ENCODE measurements at regions not wholly inside any gene's neighbourhood (a gene's known extent, or its start where the extent isn't known, plus 50 kb on each side); places are given as distances from the start of the nearest gene placed in this dataset.
"Not testable (repeated sequence)": the region's sequence is repeated elsewhere in the genome, so short reads cannot be mapped to it uniquely, and the experiment has no call there.

GRCh38 chr11:92168936-92169335 lies 55.7 kb upstream of the FAT3 start:
- FAIRE-seq, result no peak

DNA sequence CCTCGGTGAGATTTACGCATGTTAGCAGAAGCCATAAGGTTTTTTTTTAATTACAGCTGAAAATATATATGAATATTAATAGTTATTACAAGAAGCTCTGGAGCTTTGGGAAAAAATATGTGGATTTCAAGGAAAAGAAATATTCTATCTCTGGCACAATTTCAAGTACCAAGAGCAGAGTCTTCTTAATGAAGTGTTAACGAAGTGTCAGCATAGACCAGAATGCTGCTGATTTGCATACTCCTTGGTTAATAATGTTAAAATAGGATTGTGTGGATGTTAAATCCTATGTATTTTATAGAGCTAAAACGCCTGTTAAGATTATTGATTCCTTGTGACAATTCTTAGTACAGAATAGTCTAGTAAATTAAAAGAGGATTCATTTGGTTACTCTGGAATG lies 57.0 kb upstream of the FAT3 start:
- FAIRE-seq, result no peak

DNA sequence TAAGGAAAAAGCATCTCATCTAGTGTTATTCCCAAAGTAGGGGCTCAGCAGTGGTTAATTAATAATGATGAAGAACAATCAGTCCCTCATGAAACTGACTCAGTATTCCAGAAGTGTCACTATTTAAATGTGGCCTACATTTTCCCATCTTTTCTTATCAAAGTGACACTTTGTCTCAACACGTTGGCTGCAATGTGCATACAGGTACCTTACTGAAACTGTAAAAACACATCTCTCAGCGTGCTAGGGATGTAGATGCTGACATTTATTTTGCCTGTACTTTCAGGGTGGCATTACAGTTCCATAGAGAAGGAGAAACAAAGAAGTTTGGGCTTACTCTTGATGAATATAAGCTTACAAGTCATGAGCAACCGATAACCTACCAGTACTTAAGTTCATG lies 58.3 kb upstream of the FAT3 start:
- no peak for FAIRE-seq

- FAIRE-seq, result no peak
Observed at GRCh38 chr11:92163879-92164278, 60.7 kb upstream of the FAT3 start.

DNA sequence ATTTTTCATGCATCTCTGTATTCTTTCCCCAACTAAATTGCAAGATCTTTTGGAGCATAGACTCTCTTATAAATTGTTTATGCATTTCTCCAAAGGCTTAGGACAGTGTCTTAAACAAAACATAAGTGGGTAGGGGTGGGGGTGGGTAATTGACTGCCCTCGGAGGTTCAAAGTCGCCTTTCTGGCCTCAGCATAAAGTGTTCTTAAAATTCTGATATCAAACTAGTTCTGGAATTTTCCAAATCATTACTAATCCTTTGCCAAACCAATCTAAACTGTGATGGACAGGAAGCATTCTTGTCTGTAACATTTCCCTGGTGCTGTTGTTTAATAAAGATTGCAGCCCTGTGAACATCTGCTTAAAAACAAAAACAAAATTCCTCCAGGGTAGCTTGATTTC lies 61.8 kb upstream of the FAT3 start:
- no peak for FAIRE-seq

DNA sequence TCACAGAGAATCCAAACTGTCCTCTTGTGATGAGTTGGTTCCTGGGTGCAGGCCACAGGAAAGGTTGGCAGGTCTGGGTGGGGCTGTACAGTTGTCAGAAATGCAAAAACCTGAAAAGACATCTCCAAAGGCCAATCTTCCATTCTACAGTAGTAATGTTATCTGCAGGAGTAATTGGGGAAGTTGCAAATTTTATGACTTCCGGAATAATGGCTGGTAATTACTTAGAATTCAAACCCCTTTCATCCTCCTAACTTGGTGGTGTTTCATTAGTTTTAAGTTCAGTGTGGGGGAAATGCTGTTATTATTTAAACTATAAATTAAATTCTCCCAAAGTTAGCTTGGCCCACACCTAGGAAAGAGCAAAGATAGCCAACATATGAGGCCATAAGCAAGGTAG lies 64.7 kb upstream of the FAT3 start:
- FAIRE-seq, result no peak

GRCh38 chr11:92157390-92157789 lies 67.2 kb upstream of the FAT3 start:
- FAIRE-seq, result not testable (repeated sequence)

GRCh38 chr11:92154611-92155010 lies 70.0 kb upstream of the FAT3 start:
- FAIRE-seq, result no peak

- FAIRE-seq, result no peak
Observed at GRCh38 chr11:92154110-92154509, 70.5 kb upstream of the FAT3 start.

GRCh38 chr11:92153542-92153941 lies 71.1 kb upstream of the FAT3 start:
- no peak for FAIRE-seq

DNA sequence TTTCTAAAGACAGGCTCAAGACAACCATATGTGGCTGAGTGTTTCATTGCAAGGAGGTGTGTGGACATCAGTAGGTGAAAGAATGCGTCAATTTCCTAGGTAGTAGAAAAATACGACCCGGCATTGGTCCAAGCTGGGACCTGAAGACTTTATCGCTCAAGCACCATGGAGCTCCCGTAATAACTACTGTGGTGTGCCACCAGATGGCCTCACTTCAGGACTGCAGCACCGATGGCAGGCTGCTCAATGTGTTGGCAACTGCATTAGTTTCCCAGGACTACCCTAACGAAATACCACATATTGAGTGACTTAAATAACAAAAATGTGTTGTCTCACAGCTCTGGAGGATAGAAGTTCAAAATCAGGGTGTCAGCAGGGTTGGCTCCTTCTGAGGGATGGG lies 72.4 kb upstream of the FAT3 start:
- FAIRE-seq, result no peak

DNA sequence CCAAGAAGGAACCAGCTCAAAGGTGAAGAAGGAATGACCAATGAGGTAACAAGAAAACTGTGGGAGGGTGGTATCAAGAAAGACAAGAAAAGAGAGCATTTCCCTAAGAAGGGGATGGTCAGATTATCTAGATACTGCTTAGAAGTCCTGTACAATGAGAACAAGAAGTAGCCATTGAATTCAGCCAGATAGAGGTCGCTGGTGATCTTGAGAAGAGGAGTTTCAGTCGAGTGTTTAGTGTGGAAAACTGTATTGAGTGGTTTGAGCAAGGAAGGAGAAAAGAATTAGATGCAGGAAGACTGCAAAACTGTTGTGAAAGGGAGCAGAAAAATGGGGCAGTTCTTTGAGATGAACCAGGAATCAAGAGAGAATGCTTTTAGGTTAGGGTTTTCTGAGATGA lies 74.6 kb upstream of the FAT3 start:
- FAIRE-seq, result no peak

DNA sequence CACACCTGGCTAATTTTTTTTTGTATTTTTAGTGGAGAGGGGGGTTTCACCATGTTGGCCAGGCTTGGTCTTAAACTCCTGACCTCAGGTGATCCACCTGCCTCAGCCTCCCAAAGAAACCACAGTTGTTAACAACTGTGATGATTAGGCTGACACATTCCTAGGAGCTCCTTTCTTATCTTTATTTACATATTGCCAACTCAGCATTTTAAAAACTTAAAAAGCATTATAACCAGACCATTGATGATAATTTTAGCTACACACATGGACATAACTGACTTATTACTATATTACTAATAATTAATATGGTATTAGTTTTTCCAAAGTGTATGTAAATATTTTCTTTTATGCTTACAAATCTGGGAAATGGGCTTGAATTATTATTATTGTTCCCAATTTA lies 82.9 kb upstream of the FAT3 start:
- FAIRE-seq, result no peak

GRCh38 chr11:92141159-92141558 lies 83.5 kb upstream of the FAT3 start:
- no peak for FAIRE-seq

GRCh38 chr11:92140021-92140420 lies 84.6 kb upstream of the FAT3 start:
- FAIRE-seq, result no peak

DNA sequence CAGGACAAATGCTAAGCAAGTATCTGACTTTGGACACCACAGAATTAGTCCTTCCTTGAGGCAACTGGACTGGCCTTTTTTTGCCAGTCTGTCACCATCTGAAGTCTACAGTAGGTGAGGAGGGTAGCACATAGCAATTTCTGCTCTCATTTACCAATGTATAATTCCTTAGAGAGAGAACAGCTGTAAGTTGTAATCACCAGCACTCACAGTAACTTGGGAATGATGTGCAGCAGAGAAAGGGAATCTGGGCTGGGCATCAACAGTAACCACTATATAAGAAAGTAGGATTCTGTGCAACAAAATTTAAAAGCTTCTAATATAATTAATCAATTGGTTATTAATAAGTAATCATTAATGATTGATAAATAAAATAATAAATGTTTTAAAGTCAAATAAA lies 86.3 kb upstream of the FAT3 start:
- FAIRE-seq, result no peak

- FAIRE-seq, result no peak
Observed at GRCh38 chr11:92137747-92138146, 86.9 kb upstream of the FAT3 start.

- FAIRE-seq, result no peak
Observed at GRCh38 chr11:92136797-92137196, 87.8 kb upstream of the FAT3 start.

GRCh38 chr11:92131289-92131865 lies 93.2 kb upstream of the FAT3 start:
- no peak for FAIRE-seq

DNA sequence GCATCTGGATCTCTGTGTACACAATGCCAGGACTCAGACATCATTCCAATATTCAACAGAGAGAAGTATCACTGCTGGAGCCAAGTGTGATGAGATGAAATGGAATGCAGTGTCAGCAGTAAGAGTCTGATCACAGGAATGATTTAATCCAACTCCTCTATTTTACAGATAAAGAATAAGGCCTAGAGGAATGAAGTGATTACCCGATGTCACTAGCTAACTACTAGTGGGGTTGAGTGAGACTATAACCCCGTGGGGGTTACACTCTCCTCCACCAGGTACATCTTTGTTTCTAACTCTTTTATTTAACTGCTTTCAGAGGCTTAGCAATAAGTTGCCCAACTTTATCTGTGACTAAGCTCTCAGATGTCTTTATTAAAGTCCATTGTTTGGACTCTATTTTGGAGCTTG lies 94.2 kb upstream of the FAT3 start:
- no peak for FAIRE-seq

DNA sequence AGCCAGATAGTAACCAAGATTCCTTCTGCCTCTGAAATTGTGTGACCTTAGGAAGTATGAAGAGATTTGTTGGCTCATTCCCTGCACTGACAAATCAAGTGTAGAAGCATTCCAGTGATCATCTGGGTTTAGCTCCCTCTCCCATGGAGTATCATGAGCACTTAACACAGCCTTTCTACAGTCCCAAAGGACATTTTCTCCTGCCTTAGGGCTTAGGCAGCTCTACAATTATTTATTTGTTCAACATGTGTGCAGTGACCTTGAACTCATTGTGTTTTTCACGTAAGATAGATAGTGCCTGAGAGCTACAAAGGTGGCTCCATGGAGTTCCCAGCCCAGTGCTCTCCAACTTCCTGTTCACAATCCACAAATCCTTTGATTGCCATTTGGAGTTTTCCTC lies 94.8 kb upstream of the FAT3 start:
- FAIRE-seq, result no peak

DNA sequence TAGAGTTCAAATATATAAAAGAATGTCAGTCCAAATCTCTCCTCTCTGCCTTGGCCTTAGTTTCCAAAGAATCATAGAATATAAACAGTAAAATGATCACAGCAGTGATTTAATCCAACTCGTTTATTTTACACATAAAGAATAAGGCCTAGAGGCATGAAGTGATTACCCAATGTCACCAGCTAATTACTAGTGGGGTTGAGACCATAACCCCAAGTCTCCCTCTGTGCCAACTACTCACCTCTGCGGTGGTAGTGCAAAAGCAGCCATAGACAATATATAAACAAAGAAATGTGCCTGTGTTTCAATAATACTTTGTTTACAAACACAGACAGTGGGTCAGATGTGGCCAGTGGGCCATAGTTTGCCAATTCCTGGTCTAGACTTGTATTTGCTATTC lies 96.6 kb upstream of the FAT3 start:
- FAIRE-seq, result no peak

DNA sequence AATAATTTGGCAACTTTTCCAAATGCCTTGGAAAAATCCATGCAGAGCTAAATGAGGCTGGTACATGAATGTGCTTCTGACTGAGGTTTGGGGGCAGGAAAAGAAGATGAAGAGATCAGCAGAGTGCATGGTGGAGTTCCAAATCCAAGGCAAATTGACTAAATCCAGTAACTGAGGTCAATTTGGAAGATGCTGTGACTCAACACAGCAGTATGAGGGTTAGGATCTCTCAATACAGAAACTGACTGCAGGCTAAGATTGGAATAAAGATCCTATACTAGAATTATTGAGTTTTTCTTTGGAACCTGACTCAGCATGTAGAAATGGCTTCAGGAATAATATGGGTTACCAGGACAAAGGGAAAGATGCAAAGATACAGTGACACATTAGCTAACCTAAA lies 99.3 kb upstream of the FAT3 start:
- no peak for FAIRE-seq

DNA sequence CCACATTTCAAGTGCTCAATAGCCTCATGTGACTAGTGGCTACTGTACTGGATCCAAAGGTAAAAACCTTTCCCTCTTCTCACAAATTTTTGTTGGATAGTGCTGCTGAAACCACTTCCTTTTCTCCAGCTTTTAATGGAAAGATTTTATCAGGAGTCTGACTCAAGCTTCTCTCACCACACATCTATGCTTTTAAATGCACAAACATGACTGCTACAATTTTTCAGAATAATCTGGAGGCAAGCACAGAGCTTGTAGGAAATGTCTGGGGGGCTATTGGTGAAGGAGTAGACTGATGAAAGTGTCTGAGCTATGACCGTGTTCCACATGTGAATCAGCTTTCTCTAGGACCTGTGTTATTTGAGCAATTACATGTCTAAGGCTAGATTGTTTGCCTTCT lies 101.1 kb upstream of the FAT3 start:
- FAIRE-seq, result no peak

- FAIRE-seq, result no peak
Observed at GRCh38 chr11:92122561-92122960, 102.1 kb upstream of the FAT3 start.

DNA sequence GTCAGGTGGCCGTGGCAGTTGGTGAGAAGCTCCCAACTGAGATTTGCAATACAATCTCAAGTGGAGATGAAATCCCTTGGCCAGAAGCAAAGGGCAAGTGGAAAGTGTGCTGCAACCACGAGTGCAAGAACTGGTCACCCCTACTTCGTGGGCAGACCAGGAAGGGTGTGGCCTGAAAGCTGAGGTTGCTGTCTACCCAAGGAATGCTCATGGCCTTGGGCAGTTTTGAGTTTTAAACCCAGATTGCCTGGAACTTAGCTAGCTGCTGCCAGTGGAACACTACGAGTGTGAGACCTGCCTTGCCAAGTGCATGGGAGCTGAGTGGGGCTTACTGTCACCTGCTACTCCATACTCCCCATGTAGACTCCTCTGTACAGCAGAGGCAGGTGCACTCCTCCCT lies 113.3 kb upstream of the FAT3 start:
- FAIRE-seq, result no peak

All from TTC549 (cell line).